Aorta (tissue), 5 donors: ENCODE measurements at regions not wholly inside any gene's neighbourhood (a gene's known extent, or its start where the extent isn't known, plus 50 kb on each side); places are given as distances from the start of the nearest gene placed in this dataset.

Experiments used
- ATAC-seq: fragments of 200-7000 bp; cut with Tn5 transposase; one replicate; pipeline ENCODE4 v1.9.1; 2022; ENCODE audit warnings: moderate library complexity; ENCODE audit not compliant: low FRiP score
- DNase-seq, 2 donors: peaks; one replicate each; pipeline ENCODE4 v3.0.0-alpha.2; 2020
- H3K27ac ChIP-seq, 2 donors: one replicate each; pipeline ENCODE4 v1.5.1; 2013; ENCODE audit warnings: low read length in 2 of 2, mild to moderate bottlenecking in 2 of 2, moderate library complexity in 2 of 2, control low read depth in 1 of 2, inconsistent platforms in 1 of 2, low read depth in 1 of 2
- H3K27me3 ChIP-seq, 2 donors: one replicate each; pipeline ENCODE4 v1.6.1; 2013; ENCODE audit warnings: control low read depth in 1 of 2, low read length in 1 of 2, mild to moderate bottlenecking in 1 of 2, moderate library complexity in 1 of 2; ENCODE audit not compliant: insufficient read depth in 2 of 2, control insufficient read depth in 1 of 2
- H3K36me3 ChIP-seq, 2 donors: one replicate each; pipeline ENCODE4 v1.6.1; 2013; ENCODE audit warnings: control low read depth in 1 of 2, low read length in 1 of 2, mild to moderate bottlenecking in 1 of 2; ENCODE audit not compliant: insufficient read depth in 2 of 2, control insufficient read depth in 1 of 2
- H3K4me1 ChIP-seq, 2 donors: one replicate each; pipeline ENCODE4 v1.6.1; 2013; ENCODE audit warnings: low read length in 2 of 2, control low read depth in 1 of 2, mild to moderate bottlenecking in 1 of 2, moderate library complexity in 1 of 2; ENCODE audit not compliant: insufficient read depth in 2 of 2, control insufficient read depth in 1 of 2
- H3K4me3 ChIP-seq, 2 donors: one replicate each; pipeline ENCODE4 v1.5.1; 2013; ENCODE audit warnings: low read length in 2 of 2, control low read depth in 1 of 2, mild to moderate bottlenecking in 1 of 2
- H3K9me3 ChIP-seq: one replicate; pipeline ENCODE4 v1.6.1; 2013; ENCODE audit warnings: mild to moderate bottlenecking, low read length; ENCODE audit not compliant: control insufficient read depth
- WGBS, 2 donors: extraction: QIAGEN DNeasy Blood & Tissue Kit; methylation state at CpG; one replicate each; pipeline ENCODE4 v1.1.7; 2013; 5-methylcytosine and 5-hydroxymethylcytosine counted together
- intact Hi-C, 2 donors: fragments of 100-400 bp; cut with DNase I; formaldehyde crosslinking; loops; one replicate each; pipeline versions ENCODE4 v1.14.2 to v1.15.0; 2022
- donor health status: healthy with polysubstance abuse.
- donor health status: Bipolar disorder and iron deficiency.
- donor health status: DM: no; HTN: no; CAD: no.
- donor health status: DM: no; HTN: no; CAD: no.
- donor health status: DM: yes; HTN: yes; CAD: no.

DNA sequence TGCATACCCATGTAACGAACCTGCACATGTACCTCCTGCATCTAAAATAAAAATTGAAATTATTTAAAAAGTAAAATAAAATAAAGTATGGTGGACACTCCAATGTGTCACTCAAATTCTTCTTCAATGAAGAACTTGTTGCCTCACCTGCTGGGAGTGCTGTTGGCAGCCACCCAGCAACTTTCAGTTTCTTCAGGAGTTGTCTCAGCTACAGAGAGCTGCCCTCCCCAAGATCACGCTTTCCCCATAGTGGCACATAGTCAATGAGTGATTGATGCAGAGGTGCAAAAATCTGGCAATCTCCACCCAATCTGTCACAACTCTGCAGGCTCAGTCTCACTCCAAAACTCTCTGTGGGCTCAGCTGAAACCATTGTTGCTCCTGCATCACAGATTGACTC lies 92.3 kb upstream of the C11orf87 start:
- intact Hi-C loops: no loop called here
- peaks cover 2% of the 10 kb centered on the region for H3K9me3 ChIP-seq

DNA sequence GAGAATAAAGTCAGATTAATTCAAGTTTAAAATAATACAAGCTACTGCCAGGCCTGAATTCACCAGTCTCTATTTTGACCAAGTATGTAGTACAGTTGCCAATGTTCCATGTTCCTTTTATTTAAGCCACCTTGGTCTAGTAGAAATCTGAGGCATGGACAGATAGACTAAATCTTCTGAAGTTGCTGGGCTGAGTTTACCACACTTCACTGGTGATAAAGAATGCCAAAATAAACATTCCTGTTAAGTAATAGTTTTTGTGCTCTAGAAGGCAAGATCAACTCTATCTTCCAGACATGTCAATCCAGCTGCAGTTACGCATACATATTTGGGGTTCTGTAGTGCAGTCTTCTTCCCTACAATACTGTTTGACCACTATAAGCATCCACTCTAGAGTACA lies 83.9 kb upstream of the C11orf87 start:
- H3K9me3 ChIP-seq: no peaks in the 10 kb centered on the region
- WGBS, 2 donors: 58 to 66% methylated on average over 1 of the region's 1 CpG
- no peaks in the 10 kb centered on the region for H3K4me1 ChIP-seq
- peaks cover 0 to 2% of the 10 kb centered on the region in 2 donors for H3K27me3 ChIP-seq
- no peak overlapping the region for H3K4me3 ChIP-seq
- H3K36me3 ChIP-seq: no peaks in the 10 kb centered on the region
- no peak for DNase-seq
- no peak for ATAC-seq
- no peak overlapping the region for H3K27ac ChIP-seq
- intact Hi-C loops: no loop called here

More for the DNA sequence above, 92.3 kb upstream of the C11orf87 start:
- ATAC-seq: no peak
- Histone ChIP-seq H3K4me3 (no peak overlapping the region), H3K36me3 (no peaks in the 10 kb centered on the region), H3K4me1 (no peaks in the 10 kb centered on the region), H3K27me3 (no peaks in the 10 kb centered on the region), H3K27ac (no peak overlapping the region)
- WGBS, 2 donors: 88 to 96% methylated on average over 2 of the region's 2 CpGs
- DNase-seq: no peak

DNA sequence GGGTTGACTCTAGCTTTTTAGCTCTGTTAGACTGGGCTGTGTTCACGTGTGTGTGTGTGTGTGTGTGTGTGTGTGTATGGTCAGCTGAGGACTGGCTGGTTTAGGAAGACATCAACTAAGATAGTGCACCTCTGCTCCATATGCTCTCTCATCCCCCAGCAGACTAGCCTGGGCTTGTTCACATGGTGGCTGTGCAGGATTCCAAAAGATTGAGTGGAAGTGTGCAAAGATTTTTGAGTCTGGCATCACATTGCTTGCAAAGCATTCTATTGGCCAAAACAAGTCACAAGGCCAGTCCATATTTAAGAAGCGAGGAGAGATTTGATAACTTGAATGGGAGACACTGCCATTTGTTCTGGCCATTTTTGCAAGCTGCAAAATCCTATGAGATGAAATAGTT lies 79.7 kb upstream of the C11orf87 start:
- intact Hi-C loops: no loop called here
- Histone ChIP-seq H3K36me3 (no peaks in the 10 kb centered on the region), H3K27me3 (peaks cover 0 to 2% of the 10 kb centered on the region in 2 donors), H3K9me3 (peaks cover under 1% of the 10 kb centered on the region), H3K4me1 (no peaks in the 10 kb centered on the region), H3K27ac (no peak overlapping the region), H3K4me3 (no peak overlapping the region)
- ATAC-seq (no peak), DNase-seq (no peak)
- WGBS, 2 donors: 48 to 64% methylated on average over 2 of the region's 2 CpGs

DNA sequence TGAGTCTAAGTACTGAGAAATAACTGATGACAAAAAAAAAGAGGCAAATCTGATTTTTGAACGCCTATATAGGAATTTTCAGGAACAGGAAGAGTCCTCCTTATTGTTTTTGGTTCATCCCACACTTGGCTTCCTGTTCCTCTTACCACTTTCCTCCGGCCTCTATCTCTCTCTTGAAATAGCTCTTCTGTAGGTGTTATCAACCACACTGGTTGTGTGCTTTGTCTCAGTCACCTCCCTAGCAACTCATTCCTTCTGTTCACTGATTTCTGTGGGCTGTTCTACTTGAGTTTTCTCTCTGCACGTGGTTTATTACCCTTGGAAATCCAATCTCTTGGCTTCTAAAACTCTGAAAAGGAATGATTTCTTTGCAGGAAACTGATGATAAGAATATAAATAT lies 78.7 kb upstream of the C11orf87 start:
- no peak for DNase-seq
- no peak for ATAC-seq
- H3K36me3 ChIP-seq: no peaks in the 10 kb centered on the region
- H3K27ac ChIP-seq: no peak overlapping the region
- intact Hi-C loops: no loop called here
- peaks cover 1% of the 10 kb centered on the region for H3K9me3 ChIP-seq
- no peaks in the 10 kb centered on the region for H3K4me1 ChIP-seq
- no peak overlapping the region for H3K4me3 ChIP-seq
- H3K27me3 ChIP-seq: peaks cover 0 to 2% of the 10 kb centered on the region in 2 donors
- WGBS, 2 donors: 49 to 58% methylated on average over 3 of the region's 3 CpGs

DNA sequence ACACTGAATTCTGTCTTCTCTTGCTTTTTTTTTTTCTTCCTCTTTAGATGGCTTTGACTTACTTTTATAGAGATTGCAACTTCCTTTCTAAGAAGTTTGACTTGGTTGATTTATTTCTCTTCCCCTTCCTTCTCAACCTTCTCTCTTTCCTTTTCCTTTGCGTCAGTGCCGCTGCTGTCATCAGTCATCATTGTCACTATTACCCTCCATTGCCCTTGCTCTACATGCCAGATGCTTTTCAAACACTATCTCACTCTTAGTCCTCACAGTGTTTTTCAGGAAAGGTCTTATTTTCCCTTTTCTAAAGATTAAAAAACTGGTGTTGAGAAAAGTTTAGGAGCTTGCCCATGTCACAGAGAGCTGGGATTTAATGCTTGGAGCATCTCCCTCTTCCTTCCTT lies 74.7 kb upstream of the C11orf87 start:
- no peak overlapping the region for H3K4me3 ChIP-seq
- no peaks in the 10 kb centered on the region for H3K27me3 ChIP-seq
- no peak overlapping the region for H3K27ac ChIP-seq
- no peaks in the 10 kb centered on the region for H3K4me1 ChIP-seq
- peaks cover 1% of the 10 kb centered on the region for H3K9me3 ChIP-seq
- no peaks in the 10 kb centered on the region for H3K36me3 ChIP-seq
- intact Hi-C loops: no loop called here
- no peak for ATAC-seq
- DNase-seq: no peak
- 4 to 17% methylated on average over 2 of the region's 2 CpGs for WGBS, 2 donors

DNA sequence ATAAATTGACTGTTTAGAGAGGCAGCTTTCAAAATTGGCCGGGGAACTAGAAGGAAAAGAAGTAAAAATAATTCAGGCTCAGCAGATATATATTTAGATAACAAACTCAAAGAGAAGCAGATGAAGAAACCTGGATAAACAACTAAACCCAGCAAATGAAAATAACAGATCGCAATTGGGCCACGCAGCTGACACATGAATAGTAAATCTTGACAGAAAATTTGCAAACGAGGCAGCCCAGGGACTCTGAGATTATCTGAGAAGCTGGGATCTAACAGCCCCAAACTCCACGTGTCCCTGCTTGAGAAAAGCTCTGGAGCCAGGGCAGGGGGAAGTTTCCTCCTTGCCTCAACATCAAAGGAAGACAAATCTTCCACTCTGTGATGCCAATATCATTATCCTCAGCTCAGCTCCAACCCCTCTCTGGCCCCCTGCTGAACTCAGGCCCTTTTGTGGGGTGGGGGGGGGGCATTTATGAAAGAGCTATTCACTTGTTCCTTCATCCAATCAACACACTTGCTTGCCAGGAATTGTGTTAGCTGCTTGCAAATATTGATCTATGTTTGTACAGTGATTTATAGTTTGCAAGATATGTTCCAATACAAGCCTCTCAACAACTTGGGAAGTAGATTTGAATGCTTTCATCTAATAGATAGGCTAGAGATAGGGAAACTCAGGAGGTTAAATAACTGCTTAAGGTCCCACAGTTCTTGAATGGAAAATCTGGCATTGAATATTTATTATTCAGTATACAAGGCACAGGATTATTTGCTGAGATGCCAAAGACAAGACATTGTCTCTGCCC lies 72.5 kb upstream of the C11orf87 start:
- Histone ChIP-seq H3K4me1 (no peaks in the 10 kb centered on the region), H3K4me3 (no peak overlapping the region), H3K27ac (no peak overlapping the region), H3K27me3 (no peaks in the 10 kb centered on the region), H3K36me3 (no peaks in the 10 kb centered on the region), H3K9me3 (peaks cover 1% of the 10 kb centered on the region)
- DNase-seq: no peak
- no peak for ATAC-seq
- 6 to 14% methylated on average over 5 of the region's 5 CpGs for WGBS, 2 donors
- intact Hi-C loops: no loop called here

DNA sequence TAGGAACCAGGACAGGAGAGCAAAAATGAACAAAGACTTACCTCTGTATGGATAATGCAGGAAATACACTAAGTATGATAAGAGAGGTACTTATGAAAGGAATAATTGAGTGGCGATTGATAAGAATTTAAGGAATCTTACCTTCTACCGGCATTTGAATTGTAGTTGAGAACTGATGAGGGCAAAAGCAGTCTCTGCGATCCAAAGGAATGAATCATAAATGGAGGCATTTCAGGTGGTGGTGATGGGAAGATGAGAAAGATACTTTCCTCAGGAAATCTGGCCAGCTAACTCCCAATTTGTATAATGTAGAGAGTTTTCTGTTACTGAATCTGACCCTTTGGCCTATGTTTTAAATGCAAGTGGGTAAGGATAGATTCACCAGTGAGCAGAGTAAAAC lies 71.9 kb upstream of the C11orf87 start:
- DNase-seq (no peak), ATAC-seq (no peak)
- H3K27me3 ChIP-seq: no peaks in the 10 kb centered on the region
- 70 to 77% methylated on average over 3 of the region's 3 CpGs for WGBS, 2 donors
- no peaks in the 10 kb centered on the region for H3K4me1 ChIP-seq
- no peaks in the 10 kb centered on the region for H3K36me3 ChIP-seq
- H3K4me3 ChIP-seq: no peak overlapping the region
- H3K9me3 ChIP-seq: peaks cover 1% of the 10 kb centered on the region
- H3K27ac ChIP-seq: no peak overlapping the region
- intact Hi-C loops: no loop called here

DNA sequence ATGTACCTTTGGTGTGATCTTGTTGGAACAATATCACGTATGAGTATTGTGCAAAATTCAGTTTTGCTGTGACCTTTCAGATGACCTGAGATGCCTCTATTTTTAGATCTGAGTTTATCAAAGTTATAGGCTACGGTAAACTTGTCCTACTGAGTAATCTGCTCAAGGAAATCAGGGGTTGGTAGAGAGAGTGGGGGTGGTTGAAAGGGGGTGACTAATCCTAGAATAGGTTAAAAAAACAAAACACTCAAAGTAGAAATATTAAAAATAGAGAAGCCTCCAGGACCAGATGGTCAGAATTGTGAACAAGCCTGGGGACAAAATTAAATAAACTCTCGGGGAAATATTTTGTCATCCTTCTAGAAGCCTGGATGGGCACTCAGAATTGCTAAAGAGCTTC lies 59.9 kb upstream of the C11orf87 start:
- DNase-seq: no peak
- intact Hi-C loops: no loop called here

DNA sequence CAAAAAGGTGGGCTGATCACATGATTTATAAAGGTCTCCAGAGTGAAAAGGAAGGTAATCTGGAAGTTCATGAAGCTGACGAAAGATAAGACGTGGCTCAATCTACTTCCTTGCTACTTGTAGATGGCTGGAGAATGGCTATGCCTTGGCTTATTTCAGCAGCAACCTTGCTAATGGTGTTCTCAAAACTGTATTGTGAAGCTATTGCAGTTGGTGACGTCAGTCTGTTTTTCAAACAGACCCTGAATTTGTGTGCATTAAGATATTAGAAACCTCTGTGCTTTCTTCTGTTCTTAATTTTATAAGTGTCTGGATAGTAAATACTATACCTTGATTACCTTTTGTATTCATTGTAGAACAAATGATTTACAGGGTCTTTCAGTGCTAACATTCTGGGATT lies 58.3 kb upstream of the C11orf87 start:
- H3K27ac ChIP-seq: no peak overlapping the region
- H3K9me3 ChIP-seq: no peaks in the 10 kb centered on the region
- no peak for DNase-seq
- H3K36me3 ChIP-seq: no peaks in the 10 kb centered on the region
- ATAC-seq: no peak
- H3K27me3 ChIP-seq: no peaks in the 10 kb centered on the region
- 76 to 84% methylated on average over 3 of the region's 3 CpGs for WGBS, 2 donors
- intact Hi-C loops: no loop called here
- no peaks in the 10 kb centered on the region for H3K4me1 ChIP-seq
- H3K4me3 ChIP-seq: no peak overlapping the region

More for the DNA sequence above, 59.9 kb upstream of the C11orf87 start:
- Histone ChIP-seq H3K4me1 (no peaks in the 10 kb centered on the region), H3K36me3 (no peaks in the 10 kb centered on the region), H3K4me3 (no peak overlapping the region), H3K9me3 (no peaks in the 10 kb centered on the region), H3K27ac (no peak overlapping the region), H3K27me3 (no peaks in the 10 kb centered on the region)
- no peak for ATAC-seq
- WGBS, 2 donors: 14 to 15% methylated on average over 3 of the region's 3 CpGs
